ENCODE measurements at regions not wholly inside any gene's neighbourhood (a gene's known extent, or its start where the extent isn't known, plus 50 kb on each side); places are given as distances from the start of the nearest gene placed in this dataset.

GRCh38 chr15:62601777-62602545, 436.9 kb upstream of the C2CD4B start:
- Histone ChIP-seq H3K9me3 (ENCODE audit: low read depth, low read length) (no peaks in the 10 kb centered on the region), H3K4me1 (ENCODE audit: insufficient read depth, low read length) (no peaks in the 10 kb centered on the region), H3K27me3 (ENCODE audit: insufficient read depth, low read length) (no peaks in the 10 kb centered on the region), H3K4me3 (ENCODE audit: low read length) (no peak overlapping the region)

GRCh38 chr15:62603742-62604141, 438.7 kb upstream of the C2CD4B start:
- no peak overlapping the region for H3K4me3 ChIP-seq (ENCODE audit: low read length)
- H3K27me3 ChIP-seq (ENCODE audit: insufficient read depth, low read length) = no peaks in the 10 kb centered on the region
- H3K4me1 ChIP-seq (ENCODE audit: insufficient read depth, low read length) = no peaks in the 10 kb centered on the region
- H3K9me3 ChIP-seq (ENCODE audit: low read depth, low read length) = no peaks in the 10 kb centered on the region

- no peaks in the 10 kb centered on the region for H3K9me3 ChIP-seq (ENCODE audit: low read depth, low read length)
- H3K4me1 ChIP-seq (ENCODE audit: insufficient read depth, low read length) = no peaks in the 10 kb centered on the region
- no peaks in the 10 kb centered on the region for H3K27me3 ChIP-seq (ENCODE audit: insufficient read depth, low read length)
- H3K4me3 ChIP-seq (ENCODE audit: low read length) = no peak overlapping the region
These were observed 437.3 kb upstream of the TPM1 start for GRCh38 chr15:62605282-62605681.

GRCh38 chr15:62606376-62607113, 436.0 kb upstream of the TPM1 start:
- H3K9me3 ChIP-seq (ENCODE audit: low read depth, low read length) = no peaks in the 10 kb centered on the region
- no peaks in the 10 kb centered on the region for H3K4me1 ChIP-seq (ENCODE audit: insufficient read depth, low read length)
- no peaks in the 10 kb centered on the region for H3K27me3 ChIP-seq (ENCODE audit: insufficient read depth, low read length)
- H3K4me3 ChIP-seq (ENCODE audit: low read length) = no peak overlapping the region

- H3K4me3 ChIP-seq (ENCODE audit: low read length) = no peak overlapping the region
- no peaks in the 10 kb centered on the region for H3K27me3 ChIP-seq (ENCODE audit: insufficient read depth, low read length)
- no peaks in the 10 kb centered on the region for H3K4me1 ChIP-seq (ENCODE audit: insufficient read depth, low read length)
- no peaks in the 10 kb centered on the region for H3K9me3 ChIP-seq (ENCODE audit: low read depth, low read length)
These were observed 435.5 kb upstream of the TPM1 start for GRCh38 chr15:62607114-62607462.

GRCh38 chr15:62607643-62608042, 434.9 kb upstream of the TPM1 start:
- no peak overlapping the region for H3K4me3 ChIP-seq (ENCODE audit: low read length)
- no peaks in the 10 kb centered on the region for H3K4me1 ChIP-seq (ENCODE audit: insufficient read depth, low read length)
- H3K9me3 ChIP-seq (ENCODE audit: low read depth, low read length) = no peaks in the 10 kb centered on the region
- no peaks in the 10 kb centered on the region for H3K27me3 ChIP-seq (ENCODE audit: insufficient read depth, low read length)

GRCh38 chr15:62608369-62608768, 434.2 kb upstream of the TPM1 start:
- no peaks in the 10 kb centered on the region for H3K4me1 ChIP-seq (ENCODE audit: insufficient read depth, low read length)
- no peaks in the 10 kb centered on the region for H3K27me3 ChIP-seq (ENCODE audit: insufficient read depth, low read length)
- H3K9me3 ChIP-seq (ENCODE audit: low read depth, low read length) = no peaks in the 10 kb centered on the region
- H3K4me3 ChIP-seq (ENCODE audit: low read length) = no peak overlapping the region

GRCh38 chr15:62610265-62610869, 432.2 kb upstream of the TPM1 start:
- no peaks in the 10 kb centered on the region for H3K4me1 ChIP-seq (ENCODE audit: insufficient read depth, low read length)
- H3K27me3 ChIP-seq (ENCODE audit: insufficient read depth, low read length) = no peaks in the 10 kb centered on the region
- H3K9me3 ChIP-seq (ENCODE audit: low read depth, low read length) = no peaks in the 10 kb centered on the region
- no peak overlapping the region for H3K4me3 ChIP-seq (ENCODE audit: low read length)

GRCh38 chr15:62611002-62611401, 431.5 kb upstream of the TPM1 start:
- H3K27me3 ChIP-seq (ENCODE audit: insufficient read depth, low read length) = no peaks in the 10 kb centered on the region
- no peaks in the 10 kb centered on the region for H3K4me1 ChIP-seq (ENCODE audit: insufficient read depth, low read length)
- H3K9me3 ChIP-seq (ENCODE audit: low read depth, low read length) = no peaks in the 10 kb centered on the region
- H3K4me3 ChIP-seq (ENCODE audit: low read length) = no peak overlapping the region

GRCh38 chr15:62612183-62612733, 430.3 kb upstream of the TPM1 start:
- Histone ChIP-seq H3K4me1 (ENCODE audit: insufficient read depth, low read length) (no peaks in the 10 kb centered on the region), H3K27me3 (ENCODE audit: insufficient read depth, low read length) (no peaks in the 10 kb centered on the region), H3K9me3 (ENCODE audit: low read depth, low read length) (no peaks in the 10 kb centered on the region), H3K4me3 (ENCODE audit: low read length) (no peak overlapping the region)

GRCh38 chr15:62612771-62613170, 429.8 kb upstream of the TPM1 start:
- H3K4me1 ChIP-seq (ENCODE audit: insufficient read depth, low read length) = no peaks in the 10 kb centered on the region
- H3K4me3 ChIP-seq (ENCODE audit: low read length) = no peak overlapping the region
- no peaks in the 10 kb centered on the region for H3K27me3 ChIP-seq (ENCODE audit: insufficient read depth, low read length)
- no peaks in the 10 kb centered on the region for H3K9me3 ChIP-seq (ENCODE audit: low read depth, low read length)

GRCh38 chr15:62616746-62617145, 425.8 kb upstream of the TPM1 start:
- H3K9me3 ChIP-seq (ENCODE audit: low read depth, low read length) = no peaks in the 10 kb centered on the region
- H3K27me3 ChIP-seq (ENCODE audit: insufficient read depth, low read length) = no peaks in the 10 kb centered on the region
- no peak overlapping the region for H3K4me3 ChIP-seq (ENCODE audit: low read length)
- no peaks in the 10 kb centered on the region for H3K4me1 ChIP-seq (ENCODE audit: insufficient read depth, low read length)

- Histone ChIP-seq H3K4me3 (ENCODE audit: low read length) (no peak overlapping the region), H3K9me3 (ENCODE audit: low read depth, low read length) (no peaks in the 10 kb centered on the region), H3K4me1 (ENCODE audit: insufficient read depth, low read length) (no peaks in the 10 kb centered on the region), H3K27me3 (ENCODE audit: insufficient read depth, low read length) (peaks cover under 1% of the 10 kb centered on the region)
These were observed 424.8 kb upstream of the TPM1 start for GRCh38 chr15:62617741-62618140.

- no peak overlapping the region for H3K4me3 ChIP-seq (ENCODE audit: low read length)
- H3K4me1 ChIP-seq (ENCODE audit: insufficient read depth, low read length) = no peaks in the 10 kb centered on the region
- H3K27me3 ChIP-seq (ENCODE audit: insufficient read depth, low read length) = peaks cover 2% of the 10 kb centered on the region
- H3K9me3 ChIP-seq (ENCODE audit: low read depth, low read length) = no peaks in the 10 kb centered on the region
These were observed 424.1 kb upstream of the TPM1 start for GRCh38 chr15:62618432-62618831.

- Histone ChIP-seq H3K4me3 (ENCODE audit: low read length) (no peak overlapping the region), H3K27me3 (ENCODE audit: insufficient read depth, low read length) (peaks cover 2% of the 10 kb centered on the region), H3K4me1 (ENCODE audit: insufficient read depth, low read length) (no peaks in the 10 kb centered on the region), H3K9me3 (ENCODE audit: low read depth, low read length) (no peaks in the 10 kb centered on the region)
These were observed 423.6 kb upstream of the TPM1 start for GRCh38 chr15:62618846-62619504.

All from mononuclear cell (primary cell).